ENCODE measurements at regions not wholly inside any gene's neighbourhood (a gene's known extent, or its start where the extent isn't known, plus 50 kb on each side); places are given as distances from the start of the nearest gene placed in this dataset.

DNA sequence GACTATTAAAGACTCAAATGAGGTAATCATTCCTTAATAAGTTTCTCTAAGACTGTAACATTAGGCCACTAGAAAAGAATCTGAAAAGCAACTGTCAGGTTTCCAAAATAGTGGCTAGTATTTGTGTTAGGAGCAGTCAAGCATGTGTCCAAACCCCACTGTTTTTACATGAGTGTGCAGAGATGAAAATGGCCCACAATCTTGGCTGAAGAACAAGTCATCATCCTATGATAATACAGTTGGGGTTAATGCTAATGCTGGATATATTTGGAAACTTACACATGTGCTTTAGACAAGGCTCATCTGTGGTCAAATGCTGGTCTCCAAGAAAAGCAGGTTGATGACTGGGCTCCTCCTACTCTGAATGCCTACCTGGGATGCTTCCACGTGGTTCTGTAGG, 73.6 kb downstream of the MAIP1 start:
- Mint-ChIP-seq H3K4me1 (peaks cover 10% of the 10 kb centered on the region), H3K4me3 (no peak overlapping the region), H3K27ac (no peak overlapping the region), H3K27me3 (ENCODE audit: insufficient read depth, low read depth, poor library complexity) (peaks cover under 1% of the 10 kb centered on the region), H3K36me3 (ENCODE audit: low read depth) (peaks cover 9% of the 10 kb centered on the region; the same call in 1 of the 3 replicates), H3K9me3 (peaks cover 4% of the 10 kb centered on the region; the same call in 2 of the 3 replicates)
- Histone ChIP-seq H3K4me3 (no peak overlapping the region), H3K79me2 (replicated peaks; ENCODE audit: insufficient read depth) (no peaks in the 10 kb centered on the region), H3K36me3 (ENCODE audit: insufficient read depth) (0 out of 2 replicates have a peak, but pooled peaks cover 3% of the 10 kb centered on the region), H3K4me2 (no peak overlapping the region), H3K4me1 (ENCODE audit: insufficient read depth) (no peaks in the 10 kb centered on the region), H3K9me2 (ENCODE audit: insufficient read depth) (peaks cover 31% of the 10 kb centered on the region), H3F3A (replicated peaks; ENCODE audit: low read depth) (no peaks in the 10 kb centered on the region), H2AFZ (no peak overlapping the region), H4K20me1 (replicated peaks; ENCODE audit: insufficient read depth) (no peaks in the 10 kb centered on the region), H3K27ac (ENCODE audit: low read depth) (no peak overlapping the region), H3K27me3 (ENCODE audit: insufficient read depth) (no peaks in the 10 kb centered on the region)
- TF ChIP-seq, protein P1, sequence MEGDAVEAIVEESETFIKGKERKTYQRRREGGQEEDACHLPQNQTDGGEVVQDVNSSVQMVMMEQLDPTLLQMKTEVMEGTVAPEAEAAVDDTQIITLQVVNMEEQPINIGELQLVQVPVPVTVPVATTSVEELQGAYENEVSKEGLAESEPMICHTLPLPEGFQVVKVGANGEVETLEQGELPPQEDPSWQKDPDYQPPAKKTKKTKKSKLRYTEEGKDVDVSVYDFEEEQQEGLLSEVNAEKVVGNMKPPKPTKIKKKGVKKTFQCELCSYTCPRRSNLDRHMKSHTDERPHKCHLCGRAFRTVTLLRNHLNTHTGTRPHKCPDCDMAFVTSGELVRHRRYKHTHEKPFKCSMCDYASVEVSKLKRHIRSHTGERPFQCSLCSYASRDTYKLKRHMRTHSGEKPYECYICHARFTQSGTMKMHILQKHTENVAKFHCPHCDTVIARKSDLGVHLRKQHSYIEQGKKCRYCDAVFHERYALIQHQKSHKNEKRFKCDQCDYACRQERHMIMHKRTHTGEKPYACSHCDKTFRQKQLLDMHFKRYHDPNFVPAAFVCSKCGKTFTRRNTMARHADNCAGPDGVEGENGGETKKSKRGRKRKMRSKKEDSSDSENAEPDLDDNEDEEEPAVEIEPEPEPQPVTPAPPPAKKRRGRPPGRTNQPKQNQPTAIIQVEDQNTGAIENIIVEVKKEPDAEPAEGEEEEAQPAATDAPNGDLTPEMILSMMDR (conservative IDR thresholded peaks at IDR 0.05; ENCODE audit: low read depth in 2 of 2): no peak
- TF ChIP-seq EZH2 (IDR thresholded peaks at IDR 0.05; ENCODE audit: low read depth, unreplicated experiment) (no peak), EZH2phosphoT487 (IDR thresholded peaks at IDR 0.05; ENCODE audit: unreplicated experiment) (no peak), NANOG (IDR thresholded peaks at IDR 0.05; ENCODE audit: borderline replicate concordance) (no peak), JUNB (IDR thresholded peaks at IDR 0.05; ENCODE audit: unreplicated experiment) (no peak), STAT1 (IDR thresholded peaks at IDR 0.05; ENCODE audit: unreplicated experiment) (no peak), ZNF331 (CRISPR knock-in tag; IDR thresholded peaks at IDR 0.05; ENCODE audit: low read depth) (no peak), POLR2AphosphoS5 (IDR thresholded peaks at IDR 0.05; ENCODE audit: low read depth) (no peak), ZNF114 (CRISPR knock-in tag; IDR thresholded peaks at IDR 0.05) (no peak), CREB1 (CRISPR knock-in tag; IDR thresholded peaks at IDR 0.05; ENCODE audit: low read depth) (no peak)
- TF ChIP-seq, protein P2, sequence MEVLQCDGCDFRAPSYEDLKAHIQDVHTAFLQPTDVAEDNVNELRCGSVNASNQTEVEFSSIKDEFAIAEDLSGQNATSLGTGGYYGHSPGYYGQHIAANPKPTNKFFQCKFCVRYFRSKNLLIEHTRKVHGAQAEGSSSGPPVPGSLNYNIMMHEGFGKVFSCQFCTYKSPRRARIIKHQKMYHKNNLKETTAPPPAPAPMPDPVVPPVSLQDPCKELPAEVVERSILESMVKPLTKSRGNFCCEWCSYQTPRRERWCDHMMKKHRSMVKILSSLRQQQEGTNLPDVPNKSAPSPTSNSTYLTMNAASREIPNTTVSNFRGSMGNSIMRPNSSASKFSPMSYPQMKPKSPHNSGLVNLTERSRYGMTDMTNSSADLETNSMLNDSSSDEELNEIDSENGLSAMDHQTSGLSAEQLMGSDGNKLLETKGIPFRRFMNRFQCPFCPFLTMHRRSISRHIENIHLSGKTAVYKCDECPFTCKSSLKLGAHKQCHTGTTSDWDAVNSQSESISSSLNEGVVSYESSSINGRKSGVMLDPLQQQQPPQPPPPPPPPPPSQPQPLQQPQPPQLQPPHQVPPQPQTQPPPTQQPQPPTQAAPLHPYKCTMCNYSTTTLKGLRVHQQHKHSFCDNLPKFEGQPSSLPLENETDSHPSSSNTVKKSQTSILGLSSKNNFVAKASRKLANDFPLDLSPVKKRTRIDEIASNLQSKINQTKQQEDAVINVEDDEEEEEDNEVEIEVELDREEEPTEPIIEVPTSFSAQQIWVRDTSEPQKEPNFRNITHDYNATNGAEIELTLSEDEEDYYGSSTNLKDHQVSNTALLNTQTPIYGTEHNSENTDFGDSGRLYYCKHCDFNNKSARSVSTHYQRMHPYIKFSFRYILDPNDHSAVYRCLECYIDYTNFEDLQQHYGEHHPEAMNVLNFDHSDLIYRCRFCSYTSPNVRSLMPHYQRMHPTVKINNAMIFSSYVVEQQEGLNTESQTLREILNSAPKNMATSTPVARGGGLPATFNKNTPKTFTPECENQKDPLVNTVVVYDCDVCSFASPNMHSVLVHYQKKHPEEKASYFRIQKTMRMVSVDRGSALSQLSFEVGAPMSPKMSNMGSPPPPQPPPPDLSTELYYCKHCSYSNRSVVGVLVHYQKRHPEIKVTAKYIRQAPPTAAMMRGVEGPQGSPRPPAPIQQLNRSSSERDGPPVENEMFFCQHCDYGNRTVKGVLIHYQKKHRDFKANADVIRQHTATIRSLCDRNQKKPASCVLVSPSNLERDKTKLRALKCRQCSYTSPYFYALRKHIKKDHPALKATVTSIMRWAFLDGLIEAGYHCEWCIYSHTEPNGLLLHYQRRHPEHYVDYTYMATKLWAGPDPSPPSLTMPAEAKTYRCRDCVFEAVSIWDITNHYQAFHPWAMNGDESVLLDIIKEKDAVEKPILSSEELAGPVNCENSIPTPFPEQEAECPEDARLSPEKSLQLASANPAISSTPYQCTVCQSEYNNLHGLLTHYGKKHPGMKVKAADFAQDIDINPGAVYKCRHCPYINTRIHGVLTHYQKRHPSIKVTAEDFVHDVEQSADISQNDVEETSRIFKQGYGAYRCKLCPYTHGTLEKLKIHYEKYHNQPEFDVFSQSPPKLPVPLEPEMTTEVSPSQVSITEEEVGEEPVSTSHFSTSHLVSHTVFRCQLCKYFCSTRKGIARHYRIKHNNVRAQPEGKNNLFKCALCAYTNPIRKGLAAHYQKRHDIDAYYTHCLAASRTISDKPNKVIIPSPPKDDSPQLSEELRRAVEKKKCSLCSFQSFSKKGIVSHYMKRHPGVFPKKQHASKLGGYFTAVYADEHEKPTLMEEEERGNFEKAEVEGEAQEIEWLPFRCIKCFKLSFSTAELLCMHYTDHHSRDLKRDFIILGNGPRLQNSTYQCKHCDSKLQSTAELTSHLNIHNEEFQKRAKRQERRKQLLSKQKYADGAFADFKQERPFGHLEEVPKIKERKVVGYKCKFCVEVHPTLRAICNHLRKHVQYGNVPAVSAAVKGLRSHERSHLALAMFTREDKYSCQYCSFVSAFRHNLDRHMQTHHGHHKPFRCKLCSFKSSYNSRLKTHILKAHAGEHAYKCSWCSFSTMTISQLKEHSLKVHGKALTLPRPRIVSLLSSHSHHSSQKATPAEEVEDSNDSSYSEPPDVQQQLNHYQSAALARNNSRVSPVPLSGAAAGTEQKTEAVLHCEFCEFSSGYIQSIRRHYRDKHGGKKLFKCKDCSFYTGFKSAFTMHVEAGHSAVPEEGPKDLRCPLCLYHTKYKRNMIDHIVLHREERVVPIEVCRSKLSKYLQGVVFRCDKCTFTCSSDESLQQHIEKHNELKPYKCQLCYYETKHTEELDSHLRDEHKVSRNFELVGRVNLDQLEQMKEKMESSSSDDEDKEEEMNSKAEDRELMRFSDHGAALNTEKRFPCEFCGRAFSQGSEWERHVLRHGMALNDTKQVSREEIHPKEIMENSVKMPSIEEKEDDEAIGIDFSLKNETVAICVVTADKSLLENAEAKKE (CRISPR knock-in tag; IDR thresholded peaks at IDR 0.05): no peak
- TF ChIP-seq, protein P3, sequence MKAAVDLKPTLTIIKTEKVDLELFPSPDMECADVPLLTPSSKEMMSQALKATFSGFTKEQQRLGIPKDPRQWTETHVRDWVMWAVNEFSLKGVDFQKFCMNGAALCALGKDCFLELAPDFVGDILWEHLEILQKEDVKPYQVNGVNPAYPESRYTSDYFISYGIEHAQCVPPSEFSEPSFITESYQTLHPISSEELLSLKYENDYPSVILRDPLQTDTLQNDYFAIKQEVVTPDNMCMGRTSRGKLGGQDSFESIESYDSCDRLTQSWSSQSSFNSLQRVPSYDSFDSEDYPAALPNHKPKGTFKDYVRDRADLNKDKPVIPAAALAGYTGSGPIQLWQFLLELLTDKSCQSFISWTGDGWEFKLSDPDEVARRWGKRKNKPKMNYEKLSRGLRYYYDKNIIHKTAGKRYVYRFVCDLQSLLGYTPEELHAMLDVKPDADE (IDR thresholded peaks at IDR 0.05): no peak
- TF ChIP-seq, protein P4, sequence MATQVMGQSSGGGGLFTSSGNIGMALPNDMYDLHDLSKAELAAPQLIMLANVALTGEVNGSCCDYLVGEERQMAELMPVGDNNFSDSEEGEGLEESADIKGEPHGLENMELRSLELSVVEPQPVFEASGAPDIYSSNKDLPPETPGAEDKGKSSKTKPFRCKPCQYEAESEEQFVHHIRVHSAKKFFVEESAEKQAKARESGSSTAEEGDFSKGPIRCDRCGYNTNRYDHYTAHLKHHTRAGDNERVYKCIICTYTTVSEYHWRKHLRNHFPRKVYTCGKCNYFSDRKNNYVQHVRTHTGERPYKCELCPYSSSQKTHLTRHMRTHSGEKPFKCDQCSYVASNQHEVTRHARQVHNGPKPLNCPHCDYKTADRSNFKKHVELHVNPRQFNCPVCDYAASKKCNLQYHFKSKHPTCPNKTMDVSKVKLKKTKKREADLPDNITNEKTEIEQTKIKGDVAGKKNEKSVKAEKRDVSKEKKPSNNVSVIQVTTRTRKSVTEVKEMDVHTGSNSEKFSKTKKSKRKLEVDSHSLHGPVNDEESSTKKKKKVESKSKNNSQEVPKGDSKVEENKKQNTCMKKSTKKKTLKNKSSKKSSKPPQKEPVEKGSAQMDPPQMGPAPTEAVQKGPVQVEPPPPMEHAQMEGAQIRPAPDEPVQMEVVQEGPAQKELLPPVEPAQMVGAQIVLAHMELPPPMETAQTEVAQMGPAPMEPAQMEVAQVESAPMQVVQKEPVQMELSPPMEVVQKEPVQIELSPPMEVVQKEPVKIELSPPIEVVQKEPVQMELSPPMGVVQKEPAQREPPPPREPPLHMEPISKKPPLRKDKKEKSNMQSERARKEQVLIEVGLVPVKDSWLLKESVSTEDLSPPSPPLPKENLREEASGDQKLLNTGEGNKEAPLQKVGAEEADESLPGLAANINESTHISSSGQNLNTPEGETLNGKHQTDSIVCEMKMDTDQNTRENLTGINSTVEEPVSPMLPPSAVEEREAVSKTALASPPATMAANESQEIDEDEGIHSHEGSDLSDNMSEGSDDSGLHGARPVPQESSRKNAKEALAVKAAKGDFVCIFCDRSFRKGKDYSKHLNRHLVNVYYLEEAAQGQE (IDR thresholded peaks at IDR 0.05; ENCODE audit: unreplicated experiment): no peak
- ATAC-seq: no peak
- DNase-seq (ENCODE audit: low spot score): no peak

All from GM23338 (cell line).